Activated naive CD4-positive, alpha-beta T cell (primary cell): ENCODE measurements at regions not wholly inside any gene's neighbourhood (a gene's known extent, or its start where the extent isn't known, plus 50 kb on each side); places are given as distances from the start of the nearest gene placed in this dataset.

Source experiments
- DNase-seq, 4 experiments: peaks; one replicate each; lab custom pipeline; 2025; lab: John Stamatoyannopoulos, UW

- DNase-seq, result no peak
Observed at GRCh38 chr16:9469512-9469911, 378.1 kb downstream of the HAPSTR1 start.

- no peak for DNase-seq
Observed at GRCh38 chr16:9476744-9477143, 385.3 kb downstream of the HAPSTR1 start.

GRCh38 chr16:9479008-9479407, 387.6 kb downstream of the HAPSTR1 start:
- DNase-seq, result no peak

- DNase-seq, result no peak
Observed at GRCh38 chr16:9480503-9480902, 389.1 kb downstream of the HAPSTR1 start.

- no peak for DNase-seq
Observed at GRCh38 chr16:9481747-9482730, 390.6 kb downstream of the HAPSTR1 start.

- no peak for DNase-seq
Observed at GRCh38 chr16:9484426-9484825, 393.0 kb downstream of the HAPSTR1 start.

- DNase-seq, result no peak
Observed at GRCh38 chr16:9484881-9485280, 393.4 kb downstream of the HAPSTR1 start.

GRCh38 chr16:9489835-9490467, 398.5 kb downstream of the HAPSTR1 start:
- no peak for DNase-seq

- no peak for DNase-seq
Observed at GRCh38 chr16:9495824-9496223, 404.4 kb downstream of the HAPSTR1 start.

- no peak for DNase-seq
Observed at GRCh38 chr16:9497750-9498149, 406.3 kb downstream of the HAPSTR1 start.

- DNase-seq, result no peak
Observed at GRCh38 chr16:9499941-9500593, 408.6 kb downstream of the HAPSTR1 start.

- no peak for DNase-seq
Observed at GRCh38 chr16:9500872-9501271, 409.4 kb downstream of the HAPSTR1 start.

- no peak for DNase-seq
Observed at GRCh38 chr16:9503251-9503984, 412.0 kb downstream of the HAPSTR1 start.

GRCh38 chr16:9508328-9508936, 417.0 kb downstream of the HAPSTR1 start:
- DNase-seq, result no peak

- DNase-seq, result no peak
Observed at GRCh38 chr16:9509663-9510062, 418.2 kb downstream of the HAPSTR1 start.

GRCh38 chr16:9511389-9511788, 419.9 kb downstream of the HAPSTR1 start:
- no peak for DNase-seq

- DNase-seq, result no peak
Observed at GRCh38 chr16:9516444-9516843, 425.0 kb downstream of the HAPSTR1 start.

GRCh38 chr16:9518051-9518450, 426.6 kb downstream of the HAPSTR1 start:
- no peak for DNase-seq

- DNase-seq, result no peak
Observed at GRCh38 chr16:9518581-9518980, 427.1 kb downstream of the HAPSTR1 start.

GRCh38 chr16:9521749-9522370, 430.4 kb downstream of the HAPSTR1 start:
- no peak for DNase-seq

GRCh38 chr16:9522614-9523013, 431.2 kb downstream of the HAPSTR1 start:
- DNase-seq, result no peak
